Right lobe of liver (tissue), 4 donors: ENCODE measurements at regions not wholly inside any gene's neighbourhood (a gene's known extent, or its start where the extent isn't known, plus 50 kb on each side); places are given as distances from the start of the nearest gene placed in this dataset.

Source experiments
- POLR2A ChIP-seq: fragments of 450-650 bp; IDR thresholded peaks from one replicate; pipeline ENCODE4 v1.6.1; 2017; ENCODE audit warnings: antibody characterized with exemption, mild to moderate bottlenecking
- TF ChIP-seq, protein P1 (sequence below), 4 donors: fragments of 200-600 bp in 3 of 4; fragments of 450-650 bp in 1 of 4; IDR thresholded peaks; one replicate each; pipeline versions ENCODE4 v1.5.1 to v1.8.0; 2016 to 2022; ENCODE audit warnings: antibody characterized with exemption in 4 of 4, mild to moderate bottlenecking in 2 of 4
- donor health status: DM: no; HTN: no; CAD: no.
- donor health status: DM: no; HTN: no; CAD: no.
- donor health status: DM: no; HTN: yes; CAD: no.

DNA sequence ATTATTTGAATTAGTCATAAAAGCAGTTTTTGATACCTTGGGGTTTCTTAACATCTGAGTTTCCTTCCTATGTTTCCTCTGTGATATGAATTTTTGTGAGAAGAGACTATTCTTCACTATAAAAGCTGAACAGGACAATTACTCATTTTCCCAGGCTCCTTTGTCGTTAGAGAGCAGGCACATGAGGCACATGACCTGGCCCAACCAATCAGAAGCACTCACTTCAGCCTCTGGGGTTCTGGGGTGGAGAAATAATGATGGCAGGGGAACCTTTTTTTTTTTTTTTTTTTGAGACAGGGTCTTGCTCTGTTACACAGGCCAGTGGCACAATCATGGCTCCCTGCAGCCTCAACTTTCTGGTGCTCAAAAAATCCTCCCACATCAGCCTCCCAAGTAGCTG, 145.5 kb upstream of the ASIC2 start:
- TF ChIP-seq, protein P1, sequence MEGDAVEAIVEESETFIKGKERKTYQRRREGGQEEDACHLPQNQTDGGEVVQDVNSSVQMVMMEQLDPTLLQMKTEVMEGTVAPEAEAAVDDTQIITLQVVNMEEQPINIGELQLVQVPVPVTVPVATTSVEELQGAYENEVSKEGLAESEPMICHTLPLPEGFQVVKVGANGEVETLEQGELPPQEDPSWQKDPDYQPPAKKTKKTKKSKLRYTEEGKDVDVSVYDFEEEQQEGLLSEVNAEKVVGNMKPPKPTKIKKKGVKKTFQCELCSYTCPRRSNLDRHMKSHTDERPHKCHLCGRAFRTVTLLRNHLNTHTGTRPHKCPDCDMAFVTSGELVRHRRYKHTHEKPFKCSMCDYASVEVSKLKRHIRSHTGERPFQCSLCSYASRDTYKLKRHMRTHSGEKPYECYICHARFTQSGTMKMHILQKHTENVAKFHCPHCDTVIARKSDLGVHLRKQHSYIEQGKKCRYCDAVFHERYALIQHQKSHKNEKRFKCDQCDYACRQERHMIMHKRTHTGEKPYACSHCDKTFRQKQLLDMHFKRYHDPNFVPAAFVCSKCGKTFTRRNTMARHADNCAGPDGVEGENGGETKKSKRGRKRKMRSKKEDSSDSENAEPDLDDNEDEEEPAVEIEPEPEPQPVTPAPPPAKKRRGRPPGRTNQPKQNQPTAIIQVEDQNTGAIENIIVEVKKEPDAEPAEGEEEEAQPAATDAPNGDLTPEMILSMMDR (IDR thresholded peaks at IDR 0.05), result no peak
- TF ChIP-seq POLR2A, result no peak
